Trophoblast cell (in vitro differentiated cells and primary cell): ENCODE measurements at regions not wholly inside any gene's neighbourhood (a gene's known extent, or its start where the extent isn't known, plus 50 kb on each side); places are given as distances from the start of the nearest gene placed in this dataset.

Source experiments
- DNase-seq, 2 donors: peaks; one replicate each; pipeline ENCODE4 v3.0.0-alpha.2; 2016
- H2AFZ ChIP-seq: 2 replicates; pipeline ENCODE4 v1.6.1; 2013; ENCODE audit warnings: low read length, moderate library complexity, mild to moderate bottlenecking; ENCODE audit not compliant: insufficient read depth, poor library complexity
- H2AK5ac ChIP-seq: 2 replicates; pipeline ENCODE4 v1.6.1; 2013; ENCODE audit warnings: mild to moderate bottlenecking, low read length
- H2BK120ac ChIP-seq: 2 replicates; pipeline ENCODE4 v1.6.1; 2013; ENCODE audit warnings: low read length, mild to moderate bottlenecking, moderate library complexity; ENCODE audit not compliant: insufficient read depth, poor library complexity
- H2BK12ac ChIP-seq: 2 replicates; pipeline ENCODE4 v1.6.1; 2013; ENCODE audit warnings: mild to moderate bottlenecking, low read length, moderate library complexity
- H2BK5ac ChIP-seq: 2 replicates; pipeline ENCODE4 v1.6.1; 2013; ENCODE audit warnings: low read length, low read depth, moderate library complexity, mild to moderate bottlenecking; ENCODE audit not compliant: poor library complexity
- H3K14ac ChIP-seq: 2 replicates; pipeline ENCODE4 v1.6.1; 2013; ENCODE audit warnings: mild to moderate bottlenecking, low read length
- H3K18ac ChIP-seq: 2 replicates; pipeline ENCODE4 v1.6.1; 2013; ENCODE audit warnings: mild to moderate bottlenecking, low read length
- H3K23ac ChIP-seq: 2 replicates; pipeline ENCODE4 v1.6.1; 2013; ENCODE audit warnings: low read length
- H3K27ac ChIP-seq: 2 replicates; pipeline ENCODE4 v1.5.1; 2013; ENCODE audit warnings: low read depth, mild to moderate bottlenecking, inconsistent platforms, low read length, moderate library complexity
- H3K27me3 ChIP-seq: 2 replicates; pipeline ENCODE4 v1.6.1; 2013; ENCODE audit warnings: inconsistent platforms, mild to moderate bottlenecking, low read length, moderate library complexity; ENCODE audit not compliant: insufficient read depth
- H3K36me3 ChIP-seq, 2 experiments: 1 replicate in 1 of 2; 2 replicates in 1 of 2; pipeline ENCODE4 v1.6.1; 2013; ENCODE audit warnings: low read length in 2 of 2, mild to moderate bottlenecking in 2 of 2, moderate library complexity in 1 of 2; ENCODE audit not compliant: insufficient read depth in 2 of 2, control insufficient read depth in 1 of 2
- H3K4ac ChIP-seq: 2 replicates; pipeline ENCODE4 v1.6.1; 2013; ENCODE audit warnings: low read depth, mild to moderate bottlenecking, low read length, moderate library complexity
- H3K4me1 ChIP-seq, 2 experiments: 1 replicate in 1 of 2; 2 replicates in 1 of 2; pipeline ENCODE4 v1.6.1; 2013; ENCODE audit warnings: low read length in 2 of 2, mild to moderate bottlenecking in 2 of 2, moderate library complexity in 1 of 2; ENCODE audit not compliant: insufficient read depth in 2 of 2, control insufficient read depth in 1 of 2
- H3K4me2 ChIP-seq: 2 replicates; pipeline ENCODE4 v1.6.1; 2013; ENCODE audit warnings: inconsistent platforms, mild to moderate bottlenecking, low read length, moderate library complexity
- H3K4me3 ChIP-seq: 2 replicates; pipeline ENCODE4 v1.5.1; 2013; ENCODE audit warnings: mild to moderate bottlenecking, low read depth, low read length, inconsistent platforms
- H3K79me1 ChIP-seq: one replicate; pipeline ENCODE4 v1.6.1; 2013; ENCODE audit warnings: low read length
- H3K79me2 ChIP-seq: 2 replicates; pipeline ENCODE4 v1.6.1; 2013; ENCODE audit warnings: low read length, mild to moderate bottlenecking; ENCODE audit not compliant: control insufficient read depth, insufficient read depth, poor library complexity
- H3K9ac ChIP-seq: 2 replicates; pipeline ENCODE4 v1.6.1; 2013; ENCODE audit warnings: mild to moderate bottlenecking, low read length
- H3K9me3 ChIP-seq: 2 replicates; pipeline ENCODE4 v1.6.1; 2013; ENCODE audit warnings: low read depth, mild to moderate bottlenecking, control low read depth, inconsistent platforms, low read length; ENCODE audit not compliant: insufficient read depth
- H4K12ac ChIP-seq: 2 replicates; pipeline ENCODE4 v1.6.1; 2013; ENCODE audit warnings: low read depth, mild to moderate bottlenecking, low read length, moderate library complexity
- H4K8ac ChIP-seq: 2 replicates; pipeline ENCODE4 v1.6.1; 2013; ENCODE audit warnings: low read depth, mild to moderate bottlenecking, low read length, moderate library complexity
- H4K91ac ChIP-seq: one replicate; pipeline ENCODE4 v1.6.1; 2013; ENCODE audit warnings: low read depth, mild to moderate bottlenecking, low read length, moderate library complexity
- WGBS: extraction: QIAGEN DNeasy Blood & Tissue Kit; methylation state at CpG from one replicate; pipeline ENCODE4 v1.1.7; 2013; ENCODE audit warnings: missing lambda C conversion rate; ENCODE audit not compliant: insufficient read length, insufficient coverage; ENCODE audit errors: extremely low coverage; 5-methylcytosine and 5-hydroxymethylcytosine counted together

GRCh38 chr6:163645560-163645959 lies 231.0 kb downstream of the QKI start:
- H2AK5ac ChIP-seq, result no peak overlapping the region
- H3K79me1 ChIP-seq, result no peaks in the 10 kb centered on the region
- H3K23ac ChIP-seq, result no peak overlapping the region
- no peak overlapping the region for H2BK120ac ChIP-seq
- H2BK5ac ChIP-seq, result no peak overlapping the region
- H3K9ac ChIP-seq, result no peak overlapping the region
- H3K14ac ChIP-seq, result no peak overlapping the region
- no peaks in the 10 kb centered on the region for H3K36me3 ChIP-seq
- WGBS, result no CpG with 5 or more reads among the region's 10 CpGs
- H3K4me1 ChIP-seq, result no peaks in the 10 kb centered on the region
- no peak overlapping the region for H4K12ac ChIP-seq
- H4K8ac ChIP-seq, result no peak overlapping the region
- H2AFZ ChIP-seq, result no peak overlapping the region
- no peak overlapping the region for H3K27ac ChIP-seq
- no peaks in the 10 kb centered on the region for H3K27me3 ChIP-seq
- no peak overlapping the region for H3K4me2 ChIP-seq
- no peak overlapping the region for H3K18ac ChIP-seq
- no peak overlapping the region for H3K4me3 ChIP-seq
- no peaks in the 10 kb centered on the region for H3K9me3 ChIP-seq
- H2BK12ac ChIP-seq, result no peak overlapping the region
- no peaks in the 10 kb centered on the region for H3K79me2 ChIP-seq
- peak; percentile 18 to 40 for DNase-seq
- H3K4ac ChIP-seq, result no peak overlapping the region
- no peak overlapping the region for H4K91ac ChIP-seq

DNA sequence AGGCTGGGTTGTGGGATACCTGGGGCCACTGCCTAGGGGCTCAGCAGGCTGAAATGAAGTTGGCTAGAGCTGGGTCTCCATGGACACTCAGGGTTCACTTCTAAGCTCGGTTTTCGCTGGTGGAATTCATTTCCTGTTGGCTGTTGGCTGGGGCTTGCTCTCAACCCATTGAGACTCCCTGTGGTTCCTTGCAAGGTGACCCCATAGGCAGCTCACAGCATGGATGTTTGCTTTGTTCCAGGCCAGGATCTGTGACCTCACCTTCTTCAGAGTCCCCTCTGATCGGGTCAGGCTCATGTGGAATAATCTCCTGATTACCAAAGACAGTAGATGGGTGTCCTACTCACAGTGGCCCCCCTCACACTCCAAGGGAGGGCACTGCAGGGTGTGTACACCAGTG lies 229.3 kb downstream of the QKI start:
- no peak overlapping the region for H4K12ac ChIP-seq
- no peaks in the 10 kb centered on the region for H3K79me1 ChIP-seq
- H3K79me2 ChIP-seq, result no peaks in the 10 kb centered on the region
- H3K4me3 ChIP-seq, result no peak overlapping the region
- WGBS, result no CpG with 5 or more reads among the region's 3 CpGs
- H3K23ac ChIP-seq, result no peak overlapping the region
- no peak overlapping the region for H3K4ac ChIP-seq
- H2BK12ac ChIP-seq, result no peak overlapping the region
- H3K27me3 ChIP-seq, result no peaks in the 10 kb centered on the region
- no peak overlapping the region for H2AFZ ChIP-seq
- no peak overlapping the region for H3K9ac ChIP-seq
- no peak for DNase-seq
- no peak overlapping the region for H2BK5ac ChIP-seq
- H4K8ac ChIP-seq, result no peak overlapping the region
- H3K18ac ChIP-seq, result no peak overlapping the region
- H3K27ac ChIP-seq, result no peak overlapping the region
- no peaks in the 10 kb centered on the region for H3K9me3 ChIP-seq
- no peak overlapping the region for H3K14ac ChIP-seq
- H4K91ac ChIP-seq, result no peak overlapping the region
- H3K36me3 ChIP-seq, result no peaks in the 10 kb centered on the region
- no peaks in the 10 kb centered on the region for H3K4me1 ChIP-seq
- H2AK5ac ChIP-seq, result no peak overlapping the region
- no peak overlapping the region for H3K4me2 ChIP-seq
- H2BK120ac ChIP-seq, result no peak overlapping the region

- H3K23ac ChIP-seq, result no peak overlapping the region
- H2BK12ac ChIP-seq, result no peak overlapping the region
- H2BK120ac ChIP-seq, result no peak overlapping the region
- no peak overlapping the region for H3K4me2 ChIP-seq
- DNase-seq, result no peak
- H3K36me3 ChIP-seq, result no peaks in the 10 kb centered on the region
- H2BK5ac ChIP-seq, result no peak overlapping the region
- no peak overlapping the region for H2AK5ac ChIP-seq
- H3K4me1 ChIP-seq, result no peaks in the 10 kb centered on the region
- no peak overlapping the region for H4K12ac ChIP-seq
- no peak overlapping the region for H3K4me3 ChIP-seq
- no peaks in the 10 kb centered on the region for H3K9me3 ChIP-seq
- WGBS, result no CpG with 5 or more reads among the region's 13 CpGs
- H3K18ac ChIP-seq, result no peak overlapping the region
- no peaks in the 10 kb centered on the region for H3K27me3 ChIP-seq
- H3K9ac ChIP-seq, result no peak overlapping the region
- H3K27ac ChIP-seq, result no peak overlapping the region
- H3K79me1 ChIP-seq, result no peaks in the 10 kb centered on the region
- no peak overlapping the region for H4K8ac ChIP-seq
- H3K4ac ChIP-seq, result no peak overlapping the region
- no peak overlapping the region for H3K14ac ChIP-seq
- no peak overlapping the region for H2AFZ ChIP-seq
- no peak overlapping the region for H4K91ac ChIP-seq
- H3K79me2 ChIP-seq, result no peaks in the 10 kb centered on the region
Measured at GRCh38 chr6:163641706-163642105, 227.2 kb downstream of the QKI start.

DNA sequence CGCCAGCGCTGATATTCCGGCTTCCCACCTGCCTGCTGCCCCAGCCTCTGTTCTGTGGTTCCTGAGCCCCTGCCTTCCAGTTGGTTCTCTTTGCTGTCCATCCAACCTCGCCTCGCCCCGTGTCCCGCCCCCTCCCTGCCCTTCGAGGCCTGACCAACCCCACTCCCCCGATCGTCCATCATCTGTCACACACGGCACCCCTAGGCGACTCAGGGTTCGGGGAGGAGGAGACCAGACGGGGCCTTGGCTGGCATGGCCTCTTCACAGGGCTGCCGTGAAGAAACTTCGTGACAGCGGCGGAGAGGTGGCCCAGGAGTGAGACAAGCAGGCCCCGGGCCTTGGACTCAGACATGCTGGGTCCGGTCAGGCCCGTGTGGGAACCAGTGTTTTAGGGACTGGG lies 226.1 kb downstream of the QKI start:
- Histone ChIP-seq H3K79me1 (no peaks in the 10 kb centered on the region), H2AFZ (no peak overlapping the region), H3K4ac (no peak overlapping the region), H3K27ac (no peak overlapping the region), H3K23ac (no peak overlapping the region), H4K12ac (no peak overlapping the region), H2BK120ac (no peak overlapping the region), H3K9me3 (no peaks in the 10 kb centered on the region), H3K4me3 (no peak overlapping the region), H3K9ac (no peak overlapping the region), H3K14ac (no peak overlapping the region), H3K79me2 (no peaks in the 10 kb centered on the region), H2BK12ac (no peak overlapping the region), H3K4me1 (no peaks in the 10 kb centered on the region), H4K8ac (no peak overlapping the region), H2BK5ac (no peak overlapping the region), H3K4me2 (no peak overlapping the region), H2AK5ac (no peak overlapping the region), H3K18ac (no peak overlapping the region), H3K27me3 (no peaks in the 10 kb centered on the region), H3K36me3 (no peaks in the 10 kb centered on the region), H4K91ac (no peak overlapping the region)
- WGBS, result no CpG with 5 or more reads among the region's 21 CpGs
- DNase-seq, result no peak
